Globus pallidus (tissue), 1 donor: ENCODE measurements at regions not wholly inside any gene's neighbourhood (a gene's known extent, or its start where the extent isn't known, plus 50 kb on each side); places are given as distances from the start of the nearest gene placed in this dataset.

Source experiments
- DNase-seq: peaks from one replicate; pipeline ENCODE4 v3.0.0-alpha.2; 2015; ENCODE audit warnings: low spot score

GRCh38 chr17:5785867-5786509 is 201.7 kb upstream of the NLRP1 start:
- DNase-seq: no peak

GRCh38 chr17:5786510-5786875 is 202.2 kb upstream of the NLRP1 start:
- DNase-seq: no peak

- no peak for DNase-seq
Observed at GRCh38 chr17:5788266-5788900, 204.1 kb upstream of the NLRP1 start.

GRCh38 chr17:5789528-5789927 is 205.2 kb upstream of the NLRP1 start:
- DNase-seq: no peak

- no peak for DNase-seq
Observed at GRCh38 chr17:5793157-5793556, 208.8 kb upstream of the NLRP1 start.

GRCh38 chr17:5793899-5794298 is 209.6 kb upstream of the NLRP1 start:
- DNase-seq: peak; percentile 3

GRCh38 chr17:5794385-5794784 is 210.1 kb upstream of the NLRP1 start:
- no peak for DNase-seq

- DNase-seq: no peak
Observed at GRCh38 chr17:5794881-5795506, 210.7 kb upstream of the NLRP1 start.

- no peak for DNase-seq
Observed at GRCh38 chr17:5797447-5798050, 213.2 kb upstream of the NLRP1 start.

GRCh38 chr17:5798094-5798493 is 213.8 kb upstream of the NLRP1 start:
- DNase-seq: no peak

- no peak for DNase-seq
Observed at GRCh38 chr17:5800131-5800530, 215.8 kb upstream of the NLRP1 start.

- no peak for DNase-seq
Observed at GRCh38 chr17:5800646-5801045, 216.3 kb upstream of the NLRP1 start.

GRCh38 chr17:5804251-5804650 is 219.9 kb upstream of the NLRP1 start:
- DNase-seq: no peak

- no peak for DNase-seq
Observed at GRCh38 chr17:5809056-5809455, 224.7 kb upstream of the NLRP1 start.

GRCh38 chr17:5809580-5810188 is 225.4 kb upstream of the NLRP1 start:
- DNase-seq: no peak

- no peak for DNase-seq
Observed at GRCh38 chr17:5812590-5812989, 228.3 kb upstream of the NLRP1 start.

GRCh38 chr17:5813357-5813756 is 229.0 kb upstream of the NLRP1 start:
- no peak for DNase-seq

GRCh38 chr17:5815396-5815795 is 231.1 kb upstream of the NLRP1 start:
- DNase-seq: no peak

- peak; percentile 24 for DNase-seq
Observed at GRCh38 chr17:5816491-5817070, 232.3 kb upstream of the NLRP1 start.

GRCh38 chr17:5817475-5818395 is 233.4 kb upstream of the NLRP1 start:
- DNase-seq: no peak

GRCh38 chr17:5819396-5819795 is 235.1 kb upstream of the NLRP1 start:
- DNase-seq: no peak
